ENCODE measurements at regions not wholly inside any gene's neighbourhood (a gene's known extent, or its start where the extent isn't known, plus 50 kb on each side); places are given as distances from the start of the nearest gene placed in this dataset.

GRCh38 chr12:90514325-90514724 lies 440.7 kb downstream of the CCER1 start (continued):
- TF ChIP-seq E2F4 (IDR thresholded peaks at IDR 0.05; ENCODE audit: low read depth, low read length) (no peak), FOXK2 (IDR thresholded peaks at IDR 0.05) (no peak)

- BruUV-seq (replicated peaks) = no TSS peak
- 92% methylated on average over 1 of the region's 1 CpG for WGBS (ENCODE audit: insufficient coverage, insufficient replicate concordance, low lambda C conversion rate, missing lambda C conversion rate)
- no peak overlapping the region for H3K4me2 ChIP-seq (ENCODE audit: control insufficient read depth, insufficient read depth)
- no peaks in the 10 kb centered on the region for H3K36me3 ChIP-seq (ENCODE audit: control insufficient read depth in 2 of 2, insufficient read depth in 2 of 2, low read length in 1 of 2)
- H2AFZ ChIP-seq (ENCODE audit: control insufficient read depth, low read depth, low read length) = no peak overlapping the region
- no peaks in the 10 kb centered on the region; the same call in 2 of the 3 replicates for H3K9me3 ChIP-seq (replicated peaks; ENCODE audit: control insufficient read depth, insufficient read depth, low read length)
- peaks cover 5% of the 10 kb centered on the region; the same call in 1 of the 2 replicates for H3K4me1 ChIP-seq (ENCODE audit: control insufficient read depth, insufficient read depth, low read length)
- in situ Hi-C loops (cut with MboI) (no loop called here), intact Hi-C loops (cut with micrococcal nuclease; ENCODE audit: unreplicated experiment) (no loop called here)
- H3K27ac ChIP-seq (ENCODE audit: control insufficient read depth, insufficient read depth) = no peak overlapping the region
- no peaks in the 10 kb centered on the region for H4K20me1 ChIP-seq (ENCODE audit: control insufficient read depth, insufficient read depth)
- H3K27me3 ChIP-seq (replicated peaks in 1 of 2; ENCODE audit: control insufficient read depth in 2 of 2, insufficient read depth in 2 of 2, low read length in 1 of 2) = no peaks in the 10 kb centered on the region
- no peak overlapping the region for H3K4me3 ChIP-seq
- DNase-seq (ENCODE audit: low read depth, low spot score) = no peak
- ChIA-PET POLR2A (no interaction called here), CTCF (no interaction called here), RAD21 (ENCODE audit: unreplicated experiment) (no interaction called here), SMC1A (ENCODE audit: uncharacterized antibody, unreplicated experiment) (no interaction called here)
- H3K9ac ChIP-seq (ENCODE audit: control insufficient read depth, insufficient read depth, low read length) = no peak overlapping the region
- TF ChIP-seq TARDBP (IDR thresholded peaks at IDR 0.05; ENCODE audit: borderline replicate concordance) = no peak
- TF ChIP-seq CEBPB (IDR thresholded peaks at IDR 0.05; ENCODE audit: borderline replicate concordance in 1 of 2, low read depth in 2 of 2, low read length in 2 of 2) = no peak
- TF ChIP-seq ASH2L (IDR thresholded peaks at IDR 0.05; ENCODE audit: borderline replicate concordance, low read depth) = no peak
- no peak for TF ChIP-seq SIX5 (IDR thresholded peaks at IDR 0.05; ENCODE audit: low read depth, low read length, severe bottlenecking)
- TF ChIP-seq BCLAF1 (IDR thresholded peaks at IDR 0.05) = no peak
- no peak for TF ChIP-seq JUNB (IDR thresholded peaks at IDR 0.05)
- TF ChIP-seq NFIC (IDR thresholded peaks at IDR 0.05; ENCODE audit: low read depth, low read length) = no peak
- TF ChIP-seq KDM1A (IDR thresholded peaks at IDR 0.05; ENCODE audit: borderline replicate concordance) = no peak
- no peak for TF ChIP-seq NR2C2 (IDR thresholded peaks at IDR 0.05; ENCODE audit: borderline replicate concordance, control insufficient read depth, insufficient read length, low read depth)
- TF ChIP-seq SUZ12 (IDR thresholded peaks at IDR 0.05; ENCODE audit: unreplicated experiment) = no peak
- TF ChIP-seq TBL1XR1 (IDR thresholded peaks at IDR 0.05; ENCODE audit: low read depth, low read length) = no peak
- TF ChIP-seq HDGF (IDR thresholded peaks at IDR 0.05) = no peak
- no peak for TF ChIP-seq ZBTB33 (IDR thresholded peaks at IDR 0.05)
- no peak for TF ChIP-seq SP1 (IDR thresholded peaks at IDR 0.05; ENCODE audit: low read depth, low read length)
- no peak for TF ChIP-seq KLF5 (IDR thresholded peaks at IDR 0.05; ENCODE audit: partially characterized antibody)
- no peaks in the 10 kb centered on the region for H3K79me2 ChIP-seq (ENCODE audit: control insufficient read depth, insufficient read depth, low read length)
- ATAC-seq = no peak
- no peak for FAIRE-seq
These were observed 442.5 kb downstream of the CCER1 start for GRCh38 chr12:90512518-90512917.

Data from GM12878 (cell line).